A549 (cell line): ENCODE measurements at regions not wholly inside any gene's neighbourhood (a gene's known extent, or its start where the extent isn't known, plus 50 kb on each side); places are given as distances from the start of the nearest gene placed in this dataset.

Source experiments
- JUN ChIP-seq, 2 experiments: fragments of >200 bp; sonication (Bioruptor Twin); formaldehyde crosslinking; IDR thresholded peaks; 2 replicates in 1 of 2; 3 replicates in 1 of 2; pipeline ENCODE4 v1.6.1; 2016 to 2017
- KDM5A ChIP-seq: fragments of 200-600 bp; sonication (generic); IDR thresholded peaks from 2 replicates; pipeline ENCODE4 v1.6.1; 2016; ENCODE audit warnings: antibody characterized with exemption, mild to moderate bottlenecking
- NR3C1 ChIP-seq: fragments of >200 bp; sonication (Bioruptor Twin); formaldehyde crosslinking; IDR thresholded peaks from 3 replicates; pipeline ENCODE4 v1.6.1; 2017
- SMC3 ChIP-seq: fragments of >200 bp; sonication (Bioruptor Twin); formaldehyde crosslinking; IDR thresholded peaks from 3 replicates; pipeline ENCODE4 v1.6.1; 2018; ENCODE audit warnings: inconsistent platforms
- TF ChIP-seq, protein P1 (sequence below): fragments of >200 bp; sonication (Bioruptor Twin); formaldehyde crosslinking; IDR thresholded peaks from 3 replicates; pipeline ENCODE4 v1.5.1; 2016

DNA sequence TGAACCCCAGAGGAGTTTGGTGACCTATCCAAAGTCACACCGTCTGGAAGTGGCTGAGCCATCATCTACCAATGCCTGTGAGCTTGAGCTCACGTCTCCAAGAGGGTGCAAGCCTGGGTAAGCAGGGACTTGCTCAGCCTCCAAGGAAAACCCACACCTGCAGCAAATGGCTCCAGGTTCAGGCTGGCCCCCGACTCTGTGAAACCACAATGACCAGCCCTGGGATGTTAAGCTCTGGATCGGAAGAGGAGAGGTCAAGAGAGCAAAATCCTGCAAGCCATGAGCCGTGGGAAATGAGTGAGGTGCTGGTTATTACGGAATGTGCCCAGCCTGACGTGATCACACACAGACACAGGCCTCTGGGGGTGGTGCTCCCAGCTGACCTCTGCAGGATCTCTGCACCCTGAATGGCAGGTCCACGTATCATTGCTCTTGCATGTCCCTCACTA, 94.1 kb upstream of the OTOS start:
- TF ChIP-seq, protein P1, sequence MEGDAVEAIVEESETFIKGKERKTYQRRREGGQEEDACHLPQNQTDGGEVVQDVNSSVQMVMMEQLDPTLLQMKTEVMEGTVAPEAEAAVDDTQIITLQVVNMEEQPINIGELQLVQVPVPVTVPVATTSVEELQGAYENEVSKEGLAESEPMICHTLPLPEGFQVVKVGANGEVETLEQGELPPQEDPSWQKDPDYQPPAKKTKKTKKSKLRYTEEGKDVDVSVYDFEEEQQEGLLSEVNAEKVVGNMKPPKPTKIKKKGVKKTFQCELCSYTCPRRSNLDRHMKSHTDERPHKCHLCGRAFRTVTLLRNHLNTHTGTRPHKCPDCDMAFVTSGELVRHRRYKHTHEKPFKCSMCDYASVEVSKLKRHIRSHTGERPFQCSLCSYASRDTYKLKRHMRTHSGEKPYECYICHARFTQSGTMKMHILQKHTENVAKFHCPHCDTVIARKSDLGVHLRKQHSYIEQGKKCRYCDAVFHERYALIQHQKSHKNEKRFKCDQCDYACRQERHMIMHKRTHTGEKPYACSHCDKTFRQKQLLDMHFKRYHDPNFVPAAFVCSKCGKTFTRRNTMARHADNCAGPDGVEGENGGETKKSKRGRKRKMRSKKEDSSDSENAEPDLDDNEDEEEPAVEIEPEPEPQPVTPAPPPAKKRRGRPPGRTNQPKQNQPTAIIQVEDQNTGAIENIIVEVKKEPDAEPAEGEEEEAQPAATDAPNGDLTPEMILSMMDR: no peak
- TF ChIP-seq NR3C1 (no peak), KDM5A (no peak), JUN (IDR thresholded peaks at IDR 0.05) (no peak), SMC3 (no peak)
